B cell (primary cell): ENCODE measurements at regions not wholly inside any gene's neighbourhood (a gene's known extent, or its start where the extent isn't known, plus 50 kb on each side); places are given as distances from the start of the nearest gene placed in this dataset.

Experiments used
- ATAC-seq: fragments of 200-7000 bp; cut with Tn5 transposase; one replicate; pipeline ENCODE4 v1.10.0; 2021; ENCODE audit warnings: low read depth, mild to moderate bottlenecking, moderate number of reproducible peaks, moderate library complexity
- CTCF ChIA-PET: fragments of 350-600 bp; sonication (Branson Sonifier 250); formaldehyde crosslinking; loops from one replicate; lab custom pipeline; 2021; ENCODE audit warnings: antibody characterized with exemption, inconsistent platforms; lab: Charles Lee
- POLR2A ChIA-PET: fragments of 350-600 bp; sonication (Branson Sonifier 250); formaldehyde crosslinking; loops from one replicate; lab custom pipeline; 2021; ENCODE audit warnings: antibody characterized with exemption; lab: Charles Lee
- DNase-seq: peaks from one replicate; pipeline ENCODE4 v3.0.0; 2013
- H2AFZ ChIP-seq: 2 replicates; pipeline ENCODE4 v1.6.1; 2012; ENCODE audit warnings: mild to moderate bottlenecking, low read depth, low read length; ENCODE audit not compliant: insufficient read depth, poor library complexity, severe bottlenecking
- H3K27ac ChIP-seq, 2 donors: 1 replicate in 1 of 2; 2 replicates in 1 of 2; pipeline ENCODE4 v1.5.1; 2012 to 2013; ENCODE audit warnings: low read length in 2 of 2, mild to moderate bottlenecking in 2 of 2, moderate library complexity in 1 of 2
- H3K27me3 ChIP-seq, 4 experiments: fragments of 200-600 bp in 1 of 4; sonication (generic) in 1 of 4; replicated peaks in 1 of 4; 1 replicate in 2 of 4; 2 replicates in 2 of 4; pipeline versions ENCODE4 v1.6.1 to v1.7.0; 2013 to 2016; ENCODE audit warnings: low read length in 3 of 4, mild to moderate bottlenecking in 2 of 4, mixed read lengths in 1 of 4, moderate library complexity in 1 of 4; ENCODE audit not compliant: insufficient read depth in 4 of 4, control insufficient read depth in 3 of 4; ENCODE audit errors: control extremely low read depth in 1 of 4
- H3K36me3 ChIP-seq, 2 experiments: replicated peaks in 1 of 2; 1 replicate in 1 of 2; 2 replicates in 1 of 2; pipeline versions ENCODE4 v1.6.1 to v1.7.1; 2013; ENCODE audit warnings: low read length in 1 of 2; ENCODE audit not compliant: insufficient read depth in 2 of 2, control insufficient read depth in 1 of 2; ENCODE audit errors: control extremely low read depth in 1 of 2, extremely low read depth in 1 of 2
- H3K4me1 ChIP-seq, 2 donors: fragments of 200-600 bp in 1 of 2; sonication (generic) in 1 of 2; 1 replicate in 1 of 2; 2 replicates in 1 of 2; pipeline versions ENCODE4 v1.5.1 to v1.6.1; 2013 to 2017; ENCODE audit warnings: low read length in 2 of 2; ENCODE audit not compliant: control insufficient read depth in 2 of 2, insufficient read depth in 2 of 2
- H3K4me2 ChIP-seq: replicated peaks from 2 replicates; pipeline ENCODE3; 2012; ENCODE audit warnings: mild to moderate bottlenecking, low read depth, low read length; ENCODE audit not compliant: poor library complexity, severe bottlenecking
- H3K4me3 ChIP-seq, 5 experiments: fragments of 200-600 bp in 1 of 5; sonication (generic) in 1 of 5; 1 replicate in 3 of 5; 2 replicates in 2 of 5; pipeline versions ENCODE4 v1.5.1 to v1.7.0; 2011 to 2016; ENCODE audit warnings: low read length in 4 of 5, mild to moderate bottlenecking in 4 of 5, low read depth in 2 of 5, control low read depth in 1 of 5, moderate library complexity in 1 of 5; ENCODE audit not compliant: insufficient read depth in 1 of 5; ENCODE audit errors: control extremely low read depth in 1 of 5, extremely low read depth in 1 of 5
- H3K79me2 ChIP-seq: fragments of 200-600 bp; sonication (generic); one replicate; pipeline ENCODE4 v1.6.0; 2016; ENCODE audit warnings: low read length; ENCODE audit not compliant: control insufficient read depth, insufficient read depth
- H3K9ac ChIP-seq: fragments of 200-600 bp; sonication (generic); 2 replicates; pipeline ENCODE4 v1.6.1; 2017; ENCODE audit warnings: mild to moderate bottlenecking, low read length, moderate library complexity
- H3K9me3 ChIP-seq, 3 donors: one replicate each; pipeline versions ENCODE4 v1.6.1 to v1.7.1; 2013; ENCODE audit warnings: low read length in 2 of 3; ENCODE audit not compliant: control insufficient read depth in 2 of 3, insufficient read depth in 1 of 3; ENCODE audit errors: control extremely low read depth in 1 of 3
- H4K20me1 ChIP-seq: 2 replicates; pipeline ENCODE4 v1.6.0; 2012; ENCODE audit warnings: mild to moderate bottlenecking, low read length; ENCODE audit not compliant: insufficient read depth, control insufficient read depth, poor library complexity, severe bottlenecking
- H3K27ac Mint-ChIP-seq: one replicate; pipeline ENCODE4 v1.8.0; 2021; ENCODE audit warnings: mixed read lengths
- H3K27me3 Mint-ChIP-seq: one replicate; pipeline ENCODE4 v1.8.0; 2021; ENCODE audit warnings: mixed read lengths
- H3K4me1 Mint-ChIP-seq: one replicate; pipeline ENCODE4 v1.8.0; 2021; ENCODE audit warnings: mixed read lengths
- H3K4me3 Mint-ChIP-seq: one replicate; pipeline ENCODE4 v1.8.0; 2021; ENCODE audit warnings: mixed read lengths
- H3K9me3 Mint-ChIP-seq: one replicate; pipeline ENCODE4 v1.8.0; 2022; ENCODE audit warnings: mixed read lengths; ENCODE audit not compliant: insufficient read depth
- CTCF ChIP-seq: fragments of 200-600 bp; IDR thresholded peaks from one replicate; pipeline ENCODE4 v1.8.0; 2022; ENCODE audit warnings: antibody characterized with exemption, mild to moderate bottlenecking
- EZH2 ChIP-seq: IDR thresholded peaks from 2 replicates; pipeline ENCODE4 v1.6.1; 2012; ENCODE audit warnings: borderline replicate concordance, low read depth, mild to moderate bottlenecking, moderate library complexity, low read length; ENCODE audit not compliant: insufficient read depth, poor library complexity, severe bottlenecking
- WGBS: methylation state at CpG from one replicate; pipeline ENCODE4 v1.1.5; 2013; ENCODE audit warnings: missing lambda C conversion rate; ENCODE audit not compliant: insufficient coverage; 5-methylcytosine and 5-hydroxymethylcytosine counted together
- intact Hi-C: fragments of 100-400 bp; cut with micrococcal nuclease; formaldehyde crosslinking; loops from one replicate; pipeline ENCODE4 v1.10.0; 2022

GRCh38 chr13:90118467-90119071 lies 1228.9 kb upstream of the MIR17HG start:
- no peak overlapping the region for H3K9ac ChIP-seq
- H3K4me2 ChIP-seq, result no peak overlapping the region
- Mint-ChIP-seq H3K9me3 (peaks cover 3% of the 10 kb centered on the region), H3K4me1 (no peaks in the 10 kb centered on the region), H3K4me3 (no peak overlapping the region), H3K27ac (no peak overlapping the region), H3K27me3 (no peaks in the 10 kb centered on the region)
- no peaks in the 10 kb centered on the region for H3K79me2 ChIP-seq
- no peak overlapping the region for H2AFZ ChIP-seq
- no peak for TF ChIP-seq EZH2
- no peak for TF ChIP-seq CTCF
- H3K36me3 ChIP-seq, result no peaks in the 10 kb centered on the region
- H3K27me3 ChIP-seq, result no peaks in the 10 kb centered on the region
- peaks cover 0 to 3% (median 0%) of the 10 kb centered on the region in 3 donors for H3K9me3 ChIP-seq
- WGBS, result 83% methylated on average over 3 of the region's 6 CpGs
- intact Hi-C loops, result no loop called here
- no peak for ATAC-seq
- no peak for DNase-seq
- H3K27ac ChIP-seq, result no peak overlapping the region
- no peaks in the 10 kb centered on the region for H4K20me1 ChIP-seq
- POLR2A ChIA-PET, result no interaction called here
- CTCF ChIA-PET, result no interaction called here
- no peak overlapping the region for H3K4me3 ChIP-seq
- no peaks in the 10 kb centered on the region for H3K4me1 ChIP-seq

- TF ChIP-seq CTCF (no peak), EZH2 (no peak)
- Histone ChIP-seq H3K4me3 (no peak overlapping the region), H4K20me1 (no peaks in the 10 kb centered on the region), H3K9me3 (peaks cover 0 to 3% (median 0%) of the 10 kb centered on the region in 3 donors), H3K9ac (no peak overlapping the region), H3K36me3 (no peaks in the 10 kb centered on the region), H3K27me3 (no peaks in the 10 kb centered on the region), H2AFZ (no peak overlapping the region), H3K4me2 (no peak overlapping the region), H3K4me1 (no peaks in the 10 kb centered on the region), H3K79me2 (no peaks in the 10 kb centered on the region), H3K27ac (no peak overlapping the region)
- no CpG with 5 or more reads among the region's 1 CpG for WGBS
- DNase-seq (no peak), ATAC-seq (no peak)
- intact Hi-C loops, result no loop called here
- no peaks in the 10 kb centered on the region for H3K27me3 Mint-ChIP-seq
- no peaks in the 10 kb centered on the region for H3K4me1 Mint-ChIP-seq
- no peak overlapping the region for H3K4me3 Mint-ChIP-seq
- H3K9me3 Mint-ChIP-seq, result peaks cover 5% of the 10 kb centered on the region
- H3K27ac Mint-ChIP-seq, result no peak overlapping the region
- CTCF ChIA-PET, result no interaction called here
- POLR2A ChIA-PET, result no interaction called here
Measured at GRCh38 chr13:90120026-90120425, 1227.5 kb upstream of the MIR17HG start.
